ENCODE measurements at regions not wholly inside any gene's neighbourhood (a gene's known extent, or its start where the extent isn't known, plus 50 kb on each side); places are given as distances from the start of the nearest gene placed in this dataset.

DNA sequence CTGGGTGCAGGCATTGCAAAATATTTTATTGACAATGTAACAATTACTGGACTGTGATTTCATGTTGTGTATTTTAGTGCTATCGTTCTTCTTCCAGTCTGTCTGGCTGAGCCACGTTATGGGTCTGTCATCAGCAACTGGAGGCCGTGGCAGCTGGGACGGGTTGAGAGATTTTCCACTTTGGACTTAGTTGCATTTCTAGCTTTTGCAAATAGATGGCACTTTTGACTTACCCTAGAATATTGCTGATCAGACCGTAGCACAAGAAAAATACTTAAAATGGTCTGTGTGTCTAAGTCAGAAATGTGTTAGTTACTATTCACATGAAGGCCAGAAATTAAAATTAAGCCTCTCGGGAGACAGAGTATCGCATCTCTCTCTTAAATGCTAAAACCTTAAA is 211.1 kb downstream of the TEX29 start:
- peaks cover 4% of the 10 kb centered on the region for H3K4me1 Mint-ChIP-seq
- no peak for ATAC-seq
- H3K4me3 Mint-ChIP-seq = no peak overlapping the region
- no peak for DNase-seq
- H3K27me3 Mint-ChIP-seq = peaks cover 45% of the 10 kb centered on the region
- H3K9me3 Mint-ChIP-seq = no peaks in the 10 kb centered on the region
- no peak overlapping the region for H3K27ac Mint-ChIP-seq
- no peaks in the 10 kb centered on the region for H3K36me3 Mint-ChIP-seq (ENCODE audit: low read depth)

GRCh38 chr13:111532111-111532510 is 211.7 kb downstream of the TEX29 start:
- no peak for DNase-seq
- Mint-ChIP-seq H3K36me3 (ENCODE audit: low read depth) (no peaks in the 10 kb centered on the region), H3K9me3 (no peaks in the 10 kb centered on the region), H3K4me3 (no peak overlapping the region), H3K4me1 (peaks cover 4% of the 10 kb centered on the region), H3K27me3 (peaks cover 48% of the 10 kb centered on the region), H3K27ac (no peak overlapping the region)
- no peak for ATAC-seq

DNA sequence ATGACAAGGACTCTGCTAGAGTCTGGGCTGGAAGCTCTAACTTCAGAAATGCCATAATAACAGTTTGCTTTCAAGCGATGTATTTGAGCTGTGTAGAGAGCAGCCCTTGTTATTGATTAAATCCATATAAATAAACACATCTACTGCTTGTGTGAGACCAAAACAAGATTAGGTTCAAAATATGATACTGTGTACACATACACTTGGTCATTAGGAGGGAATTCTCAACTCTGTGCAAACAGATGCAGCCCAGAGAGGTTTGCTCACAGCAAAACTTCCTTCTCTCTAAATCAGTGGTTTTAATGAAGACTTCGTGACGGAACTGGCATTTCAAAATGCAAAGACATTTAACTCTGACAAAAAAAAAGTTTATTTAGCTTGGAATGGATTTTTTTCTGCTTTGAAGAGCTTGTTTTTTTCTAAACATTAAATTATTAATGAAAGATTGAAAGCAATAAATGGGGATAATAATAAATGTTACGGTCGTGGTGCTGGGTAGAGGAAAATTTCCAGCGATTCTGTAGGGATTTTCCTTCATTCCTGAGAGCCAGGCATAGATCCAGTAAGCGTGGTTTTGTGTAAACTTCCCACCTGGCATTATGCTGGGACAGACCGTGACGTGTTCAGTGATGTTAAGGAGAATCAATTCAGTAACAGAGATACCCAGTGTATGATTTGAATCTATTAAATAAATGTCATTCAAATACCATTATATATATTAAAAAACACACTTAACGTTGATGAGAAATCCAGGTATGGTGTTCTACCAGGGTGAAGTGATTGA is 213.7 kb downstream of the TEX29 start:
- peaks cover 55% of the 10 kb centered on the region for H3K27me3 Mint-ChIP-seq
- no peak for ATAC-seq
- peaks cover 4% of the 10 kb centered on the region for H3K4me1 Mint-ChIP-seq
- no peak overlapping the region for H3K27ac Mint-ChIP-seq
- no peaks in the 10 kb centered on the region for H3K36me3 Mint-ChIP-seq (ENCODE audit: low read depth)
- H3K4me3 Mint-ChIP-seq = no peak overlapping the region
- H3K9me3 Mint-ChIP-seq = no peaks in the 10 kb centered on the region
- DNase-seq = no peak

GRCh38 chr13:111534751-111535522 is 214.5 kb downstream of the TEX29 start:
- DNase-seq = no peak
- ATAC-seq = no peak
- Mint-ChIP-seq H3K4me1 (peaks cover 4% of the 10 kb centered on the region), H3K27ac (no peak overlapping the region), H3K9me3 (no peaks in the 10 kb centered on the region), H3K27me3 (peaks cover 55% of the 10 kb centered on the region), H3K36me3 (ENCODE audit: low read depth) (no peaks in the 10 kb centered on the region), H3K4me3 (no peak overlapping the region)

GRCh38 chr13:111535523-111535811 is 215.0 kb downstream of the TEX29 start:
- Mint-ChIP-seq H3K4me1 (peaks cover 4% of the 10 kb centered on the region), H3K36me3 (ENCODE audit: low read depth) (no peaks in the 10 kb centered on the region), H3K9me3 (no peaks in the 10 kb centered on the region), H3K27ac (no peak overlapping the region), H3K27me3 (peaks cover 54% of the 10 kb centered on the region), H3K4me3 (no peak overlapping the region)
- ATAC-seq (no peak), DNase-seq (no peak)

DNA sequence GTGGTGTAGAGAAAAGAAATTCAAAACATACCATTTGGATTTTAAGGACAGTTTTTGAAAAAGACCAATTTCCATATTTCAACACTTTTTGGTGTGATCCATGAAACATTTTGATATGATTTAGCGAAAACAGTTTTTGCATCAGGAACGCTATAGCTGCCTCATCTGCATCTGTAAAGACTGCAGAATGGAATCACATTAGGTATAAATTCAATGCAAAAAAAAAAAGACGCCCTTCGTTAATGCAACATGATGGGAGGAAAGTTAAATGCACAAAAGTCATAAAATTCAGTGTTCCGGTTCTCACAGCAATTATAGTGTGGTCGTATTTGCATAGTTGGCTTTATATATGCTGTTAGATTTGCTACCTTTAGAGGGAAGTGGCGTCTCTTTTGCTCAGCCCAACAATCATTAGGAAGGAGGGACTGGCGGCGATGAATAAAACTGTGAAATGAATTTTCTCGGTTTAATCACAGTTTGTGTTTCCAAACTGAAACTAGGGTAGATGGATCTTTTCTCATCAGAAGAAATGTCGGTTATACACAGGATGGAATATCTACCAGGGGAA is 215.7 kb downstream of the TEX29 start:
- Mint-ChIP-seq H3K4me3 (no peak overlapping the region), H3K27ac (no peak overlapping the region), H3K27me3 (peaks cover 48% of the 10 kb centered on the region), H3K4me1 (peaks cover 4% of the 10 kb centered on the region), H3K36me3 (ENCODE audit: low read depth) (no peaks in the 10 kb centered on the region), H3K9me3 (no peaks in the 10 kb centered on the region)
- no peak for ATAC-seq
- no peak for DNase-seq

DNA sequence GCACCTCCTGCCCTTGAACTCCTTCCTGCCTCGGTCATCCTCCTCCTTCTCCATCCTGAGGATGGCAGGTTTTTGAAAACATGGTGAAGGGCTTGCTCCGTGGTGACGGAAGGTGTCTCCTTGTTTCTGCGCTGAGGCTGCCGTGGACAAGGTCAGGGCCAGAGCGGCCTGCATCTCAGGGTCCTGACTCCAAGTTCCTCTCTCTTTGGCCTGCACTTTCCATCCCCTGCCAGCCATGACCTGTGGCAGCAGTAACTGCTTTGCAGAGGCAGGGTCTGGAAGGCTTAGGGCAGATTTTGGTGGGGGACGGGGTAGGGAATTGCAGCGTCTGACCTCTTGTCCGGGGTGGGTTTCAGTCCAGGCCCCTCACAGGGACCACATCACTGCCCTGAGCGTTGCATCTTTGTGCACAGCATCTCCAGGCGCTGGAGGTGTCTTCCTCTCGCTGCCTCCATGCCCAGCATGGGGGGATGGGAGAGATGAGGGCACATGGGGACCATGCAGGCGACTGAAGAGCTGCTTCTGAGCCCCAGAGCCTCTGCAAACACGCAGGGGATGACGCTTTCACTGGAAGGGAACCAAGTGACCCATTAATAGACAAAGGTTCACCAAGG is 216.8 kb downstream of the TEX29 start:
- no peak for ATAC-seq
- Mint-ChIP-seq H3K9me3 (no peaks in the 10 kb centered on the region), H3K4me3 (no peak overlapping the region), H3K27ac (no peak overlapping the region), H3K36me3 (ENCODE audit: low read depth) (no peaks in the 10 kb centered on the region), H3K27me3 (peaks cover 42% of the 10 kb centered on the region), H3K4me1 (peaks cover 4% of the 10 kb centered on the region)
- no peak for DNase-seq

- Mint-ChIP-seq H3K27ac (no peak overlapping the region), H3K27me3 (peaks cover 39% of the 10 kb centered on the region), H3K9me3 (no peaks in the 10 kb centered on the region), H3K36me3 (ENCODE audit: low read depth) (no peaks in the 10 kb centered on the region), H3K4me1 (peaks cover 4% of the 10 kb centered on the region), H3K4me3 (no peak overlapping the region)
- no peak for DNase-seq
- no peak for ATAC-seq
These were observed 217.5 kb downstream of the TEX29 start for GRCh38 chr13:111537843-111538499.

- ATAC-seq (no peak), DNase-seq (no peak)
- Mint-ChIP-seq H3K36me3 (ENCODE audit: low read depth) (no peaks in the 10 kb centered on the region), H3K9me3 (no peaks in the 10 kb centered on the region), H3K27ac (no peak overlapping the region), H3K4me3 (no peak overlapping the region), H3K27me3 (peaks cover 29% of the 10 kb centered on the region), H3K4me1 (peaks cover 4% of the 10 kb centered on the region)
These were observed 218.8 kb downstream of the TEX29 start for GRCh38 chr13:111539252-111539651.

DNA sequence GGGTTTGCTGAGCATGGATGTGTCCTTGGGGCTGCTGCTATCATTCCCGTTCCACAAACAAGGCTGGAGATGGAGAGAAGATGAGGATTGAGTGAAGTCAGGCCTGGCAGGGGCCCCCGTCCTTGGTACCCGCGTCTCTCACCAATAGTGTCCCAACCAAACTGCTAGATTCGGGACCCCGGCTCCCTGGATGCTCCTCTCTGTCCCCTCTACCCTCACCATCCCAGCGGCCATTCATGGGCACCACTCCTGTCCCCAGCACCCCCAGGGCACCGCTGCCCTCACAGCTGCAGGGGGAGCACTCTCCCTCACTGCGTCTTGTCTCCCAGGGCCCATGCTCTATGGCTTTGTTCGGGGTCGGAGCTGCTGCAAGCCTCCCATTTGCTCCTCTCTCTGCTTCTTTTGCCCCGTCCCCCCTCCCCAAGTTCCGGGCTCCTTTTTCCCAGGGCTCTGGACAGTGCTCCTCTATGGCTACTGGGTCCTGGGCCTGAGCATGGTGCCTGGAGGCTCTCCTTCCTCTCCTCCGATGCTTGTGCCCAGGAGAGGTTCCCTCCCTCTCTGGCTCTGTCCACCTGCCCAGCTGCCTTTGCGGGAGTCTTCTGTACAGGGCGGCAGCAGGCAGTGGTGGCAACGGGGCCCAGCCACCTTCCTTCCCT is 219.5 kb downstream of the TEX29 start:
- H3K4me3 Mint-ChIP-seq = no peak overlapping the region
- no peaks in the 10 kb centered on the region for H3K9me3 Mint-ChIP-seq
- ATAC-seq = no peak
- no peaks in the 10 kb centered on the region for H3K36me3 Mint-ChIP-seq (ENCODE audit: low read depth)
- peaks cover 25% of the 10 kb centered on the region for H3K27me3 Mint-ChIP-seq
- peaks cover 4% of the 10 kb centered on the region for H3K4me1 Mint-ChIP-seq
- H3K27ac Mint-ChIP-seq = no peak overlapping the region
- DNase-seq = no peak

DNA sequence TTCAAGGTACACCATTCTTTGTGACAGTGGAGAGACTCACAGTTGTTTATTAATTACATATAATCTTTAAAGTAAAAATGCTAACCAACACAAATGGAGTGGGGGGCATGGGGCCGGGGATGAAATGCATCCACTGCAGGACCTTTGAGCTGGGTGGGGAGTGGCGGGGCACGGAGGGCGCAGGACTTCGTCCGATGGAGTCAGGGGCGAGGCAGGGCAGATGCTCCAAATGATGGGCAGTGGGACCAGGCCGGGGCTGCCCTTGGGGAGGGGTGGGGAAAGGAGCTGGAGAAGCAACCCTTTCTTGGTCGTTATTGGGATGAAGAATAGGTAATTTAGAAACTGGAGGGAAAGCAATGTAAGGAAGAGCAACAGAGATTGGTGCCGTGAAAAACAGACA is 220.0 kb downstream of the TEX29 start:
- Mint-ChIP-seq H3K9me3 (no peaks in the 10 kb centered on the region), H3K4me1 (no peaks in the 10 kb centered on the region), H3K36me3 (ENCODE audit: low read depth) (no peaks in the 10 kb centered on the region), H3K27ac (no peak overlapping the region), H3K27me3 (peaks cover 20% of the 10 kb centered on the region), H3K4me3 (no peak overlapping the region)
- no peak for DNase-seq
- ATAC-seq = no peak

GRCh38 chr13:111541345-111541744 is 220.9 kb downstream of the TEX29 start:
- Mint-ChIP-seq H3K27me3 (peaks cover 13% of the 10 kb centered on the region), H3K4me1 (no peaks in the 10 kb centered on the region), H3K4me3 (no peak overlapping the region), H3K36me3 (ENCODE audit: low read depth) (no peaks in the 10 kb centered on the region), H3K9me3 (no peaks in the 10 kb centered on the region), H3K27ac (no peak overlapping the region)
- ATAC-seq = no peak
- DNase-seq = no peak

DNA sequence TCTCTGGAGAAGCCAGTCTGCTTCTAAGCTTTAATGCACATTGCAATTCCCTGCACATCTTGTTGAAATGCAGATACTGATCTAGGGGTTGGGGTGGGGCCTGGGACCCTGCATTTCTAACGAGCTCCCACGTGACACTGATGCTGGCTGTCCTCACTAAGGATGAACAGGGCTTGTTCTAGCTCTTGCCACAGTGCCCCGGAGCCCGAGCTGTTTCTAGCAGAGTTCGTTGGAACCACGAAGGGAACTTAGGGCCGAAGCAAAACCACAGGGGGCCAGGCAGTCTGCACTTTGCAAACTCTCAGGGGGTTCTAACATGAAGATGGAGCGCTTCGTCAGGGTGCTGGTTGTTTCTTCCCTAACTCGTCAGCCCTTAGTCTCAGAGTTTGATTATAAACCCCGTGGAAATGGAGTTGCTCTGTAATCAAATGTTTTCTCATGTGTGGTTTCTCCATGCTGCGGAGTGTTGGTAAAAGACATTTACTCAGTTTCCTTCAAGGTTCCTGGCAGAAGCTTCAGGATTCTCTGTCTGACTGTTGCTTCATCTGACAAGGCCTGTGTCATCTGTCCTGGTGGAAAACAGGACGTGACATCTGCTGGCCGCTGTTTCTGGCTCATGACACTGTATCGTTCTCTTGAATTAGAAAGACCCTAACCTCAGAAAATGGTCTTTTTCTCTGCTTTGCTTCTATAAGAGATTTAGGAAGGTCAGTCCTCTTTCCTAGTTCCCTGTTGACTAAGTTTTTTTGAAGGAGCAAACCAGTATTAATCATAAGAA is 221.5 kb downstream of the TEX29 start:
- no peaks in the 10 kb centered on the region for H3K4me1 Mint-ChIP-seq
- ATAC-seq (no peak), DNase-seq (no peak)
- peaks cover 10% of the 10 kb centered on the region for H3K27me3 Mint-ChIP-seq
- no peak overlapping the region for H3K4me3 Mint-ChIP-seq
- no peaks in the 10 kb centered on the region for H3K9me3 Mint-ChIP-seq
- no peaks in the 10 kb centered on the region for H3K36me3 Mint-ChIP-seq (ENCODE audit: low read depth)
- no peak overlapping the region for H3K27ac Mint-ChIP-seq

Data from activated naive CD8-positive, alpha-beta T cell treated with anti-CD3 and anti-CD28 coated beads, Interleukin-2, amount 50 U/mL, for 24 hours (primary cell).